ENCODE measurements at regions not wholly inside any gene's neighbourhood (a gene's known extent, or its start where the extent isn't known, plus 50 kb on each side); places are given as distances from the start of the nearest gene placed in this dataset.

- H3K36me3 ChIP-seq (ENCODE audit: control insufficient read depth in 1 of 2, insufficient read depth in 2 of 2, low read length in 2 of 2): no peaks in the 10 kb centered on the region
- H3K4me3 ChIP-seq (ENCODE audit: low read depth in 1 of 2, low read length in 2 of 2): no peak overlapping the region
- no peaks in the 10 kb centered on the region for H3K9me3 ChIP-seq (ENCODE audit: control insufficient read depth in 1 of 2, low read length in 2 of 2)
- no peaks in the 10 kb centered on the region for H3K4me1 ChIP-seq (ENCODE audit: control insufficient read depth in 1 of 2, insufficient read depth in 2 of 2, low read length in 2 of 2)
- H3K9ac ChIP-seq (ENCODE audit: low read depth in 1 of 2, low read length in 2 of 2): no peak overlapping the region
- H3K27ac ChIP-seq (ENCODE audit: low read depth, low read length): no peak overlapping the region
- H3K27me3 ChIP-seq (ENCODE audit: control insufficient read depth in 1 of 2, insufficient read depth in 2 of 2, low read length in 2 of 2): no peaks in the 10 kb centered on the region
Measured at GRCh38 chr9:115921301-115921700, 232.3 kb upstream of the PAPPA start.

- no peak overlapping the region for H3K9ac ChIP-seq (ENCODE audit: low read depth in 1 of 2, low read length in 2 of 2)
- no peaks in the 10 kb centered on the region for H3K4me1 ChIP-seq (ENCODE audit: control insufficient read depth in 1 of 2, insufficient read depth in 2 of 2, low read length in 2 of 2)
- no peaks in the 10 kb centered on the region for H3K27me3 ChIP-seq (ENCODE audit: control insufficient read depth in 1 of 2, insufficient read depth in 2 of 2, low read length in 2 of 2)
- H3K4me3 ChIP-seq (ENCODE audit: low read depth in 1 of 2, low read length in 2 of 2): no peak overlapping the region
- H3K27ac ChIP-seq (ENCODE audit: low read depth, low read length): no peak overlapping the region
- H3K9me3 ChIP-seq (ENCODE audit: control insufficient read depth in 1 of 2, low read length in 2 of 2): no peaks in the 10 kb centered on the region
- no peaks in the 10 kb centered on the region for H3K36me3 ChIP-seq (ENCODE audit: control insufficient read depth in 1 of 2, insufficient read depth in 2 of 2, low read length in 2 of 2)
Measured at GRCh38 chr9:115922444-115922843, 231.1 kb upstream of the PAPPA start.

GRCh38 chr9:115923410-115923809 lies 230.2 kb upstream of the PAPPA start:
- Histone ChIP-seq H3K27ac (ENCODE audit: low read depth, low read length) (no peak overlapping the region), H3K36me3 (ENCODE audit: control insufficient read depth in 1 of 2, insufficient read depth in 2 of 2, low read length in 2 of 2) (no peaks in the 10 kb centered on the region), H3K9me3 (ENCODE audit: control insufficient read depth in 1 of 2, low read length in 2 of 2) (no peaks in the 10 kb centered on the region), H3K27me3 (ENCODE audit: control insufficient read depth in 1 of 2, insufficient read depth in 2 of 2, low read length in 2 of 2) (no peaks in the 10 kb centered on the region), H3K4me1 (ENCODE audit: control insufficient read depth in 1 of 2, insufficient read depth in 2 of 2, low read length in 2 of 2) (no peaks in the 10 kb centered on the region), H3K4me3 (ENCODE audit: low read depth in 1 of 2, low read length in 2 of 2) (no peak overlapping the region), H3K9ac (ENCODE audit: low read depth in 1 of 2, low read length in 2 of 2) (no peak overlapping the region)

GRCh38 chr9:115923903-115924668 lies 229.5 kb upstream of the PAPPA start:
- H3K36me3 ChIP-seq (ENCODE audit: control insufficient read depth in 1 of 2, insufficient read depth in 2 of 2, low read length in 2 of 2): no peaks in the 10 kb centered on the region
- no peak overlapping the region for H3K27ac ChIP-seq (ENCODE audit: low read depth, low read length)

GRCh38 chr9:115924669-115924987 lies 229.0 kb upstream of the PAPPA start:
- Histone ChIP-seq H3K27ac (ENCODE audit: low read depth, low read length) (no peak overlapping the region), H3K4me3 (ENCODE audit: low read depth in 1 of 2, low read length in 2 of 2) (no peak overlapping the region), H3K9ac (ENCODE audit: low read depth in 1 of 2, low read length in 2 of 2) (no peak overlapping the region), H3K36me3 (ENCODE audit: control insufficient read depth in 1 of 2, insufficient read depth in 2 of 2, low read length in 2 of 2) (no peaks in the 10 kb centered on the region), H3K27me3 (ENCODE audit: control insufficient read depth in 1 of 2, insufficient read depth in 2 of 2, low read length in 2 of 2) (no peaks in the 10 kb centered on the region), H3K9me3 (ENCODE audit: control insufficient read depth in 1 of 2, low read length in 2 of 2) (no peaks in the 10 kb centered on the region), H3K4me1 (ENCODE audit: control insufficient read depth in 1 of 2, insufficient read depth in 2 of 2, low read length in 2 of 2) (no peaks in the 10 kb centered on the region)

More at GRCh38 chr9:115923903-115924668, 229.5 kb upstream of the PAPPA start:
- no peaks in the 10 kb centered on the region for H3K9me3 ChIP-seq (ENCODE audit: control insufficient read depth in 1 of 2, low read length in 2 of 2)
- no peak overlapping the region for H3K9ac ChIP-seq (ENCODE audit: low read depth in 1 of 2, low read length in 2 of 2)
- no peak overlapping the region for H3K4me3 ChIP-seq (ENCODE audit: low read depth in 1 of 2, low read length in 2 of 2)
- H3K4me1 ChIP-seq (ENCODE audit: control insufficient read depth in 1 of 2, insufficient read depth in 2 of 2, low read length in 2 of 2): no peaks in the 10 kb centered on the region
- no peaks in the 10 kb centered on the region for H3K27me3 ChIP-seq (ENCODE audit: control insufficient read depth in 1 of 2, insufficient read depth in 2 of 2, low read length in 2 of 2)

- Histone ChIP-seq H3K27me3 (ENCODE audit: control insufficient read depth in 1 of 2, insufficient read depth in 2 of 2, low read length in 2 of 2) (no peaks in the 10 kb centered on the region), H3K4me3 (ENCODE audit: low read depth in 1 of 2, low read length in 2 of 2) (no peak overlapping the region), H3K27ac (ENCODE audit: low read depth, low read length) (no peak overlapping the region), H3K9ac (ENCODE audit: low read depth in 1 of 2, low read length in 2 of 2) (no peak overlapping the region), H3K9me3 (ENCODE audit: control insufficient read depth in 1 of 2, low read length in 2 of 2) (no peaks in the 10 kb centered on the region), H3K36me3 (ENCODE audit: control insufficient read depth in 1 of 2, insufficient read depth in 2 of 2, low read length in 2 of 2) (no peaks in the 10 kb centered on the region), H3K4me1 (ENCODE audit: control insufficient read depth in 1 of 2, insufficient read depth in 2 of 2, low read length in 2 of 2) (no peaks in the 10 kb centered on the region)
Measured at GRCh38 chr9:115925424-115925823, 228.2 kb upstream of the PAPPA start.

GRCh38 chr9:115930472-115930871 lies 223.1 kb upstream of the PAPPA start:
- no peaks in the 10 kb centered on the region for H3K9me3 ChIP-seq (ENCODE audit: control insufficient read depth in 1 of 2, low read length in 2 of 2)
- H3K27me3 ChIP-seq (ENCODE audit: control insufficient read depth in 1 of 2, insufficient read depth in 2 of 2, low read length in 2 of 2): no peaks in the 10 kb centered on the region
- no peaks in the 10 kb centered on the region for H3K4me1 ChIP-seq (ENCODE audit: control insufficient read depth in 1 of 2, insufficient read depth in 2 of 2, low read length in 2 of 2)
- H3K4me3 ChIP-seq (ENCODE audit: low read depth in 1 of 2, low read length in 2 of 2): no peak overlapping the region
- no peak overlapping the region for H3K27ac ChIP-seq (ENCODE audit: low read depth, low read length)
- no peak overlapping the region for H3K9ac ChIP-seq (ENCODE audit: low read depth in 1 of 2, low read length in 2 of 2)
- H3K36me3 ChIP-seq (ENCODE audit: control insufficient read depth in 1 of 2, insufficient read depth in 2 of 2, low read length in 2 of 2): no peaks in the 10 kb centered on the region

GRCh38 chr9:115938479-115938878 lies 215.1 kb upstream of the PAPPA start:
- Histone ChIP-seq H3K27me3 (ENCODE audit: control insufficient read depth in 1 of 2, insufficient read depth in 2 of 2, low read length in 2 of 2) (no peaks in the 10 kb centered on the region), H3K36me3 (ENCODE audit: control insufficient read depth in 1 of 2, insufficient read depth in 2 of 2, low read length in 2 of 2) (no peaks in the 10 kb centered on the region), H3K9me3 (ENCODE audit: control insufficient read depth in 1 of 2, low read length in 2 of 2) (no peaks in the 10 kb centered on the region), H3K4me1 (ENCODE audit: control insufficient read depth in 1 of 2, insufficient read depth in 2 of 2, low read length in 2 of 2) (no peaks in the 10 kb centered on the region), H3K9ac (ENCODE audit: low read depth in 1 of 2, low read length in 2 of 2) (no peak overlapping the region), H3K27ac (ENCODE audit: low read depth, low read length) (no peak overlapping the region), H3K4me3 (ENCODE audit: low read depth in 1 of 2, low read length in 2 of 2) (no peak overlapping the region)

- H3K9ac ChIP-seq (ENCODE audit: low read depth in 1 of 2, low read length in 2 of 2): no peak overlapping the region
- no peaks in the 10 kb centered on the region for H3K9me3 ChIP-seq (ENCODE audit: control insufficient read depth in 1 of 2, low read length in 2 of 2)
- no peaks in the 10 kb centered on the region for H3K4me1 ChIP-seq (ENCODE audit: control insufficient read depth in 1 of 2, insufficient read depth in 2 of 2, low read length in 2 of 2)
- no peaks in the 10 kb centered on the region for H3K27me3 ChIP-seq (ENCODE audit: control insufficient read depth in 1 of 2, insufficient read depth in 2 of 2, low read length in 2 of 2)
- no peak overlapping the region for H3K4me3 ChIP-seq (ENCODE audit: low read depth in 1 of 2, low read length in 2 of 2)
- no peaks in the 10 kb centered on the region for H3K36me3 ChIP-seq (ENCODE audit: control insufficient read depth in 1 of 2, insufficient read depth in 2 of 2, low read length in 2 of 2)
- H3K27ac ChIP-seq (ENCODE audit: low read depth, low read length): no peak overlapping the region
Measured at GRCh38 chr9:115939065-115939765, 214.4 kb upstream of the PAPPA start.

- H3K36me3 ChIP-seq (ENCODE audit: control insufficient read depth in 1 of 2, insufficient read depth in 2 of 2, low read length in 2 of 2): no peaks in the 10 kb centered on the region
Measured at GRCh38 chr9:115941561-115942315, 211.9 kb upstream of the PAPPA start.

More at GRCh38 chr9:115941561-115942315, 211.9 kb upstream of the PAPPA start:
- no peaks in the 10 kb centered on the region for H3K27me3 ChIP-seq (ENCODE audit: control insufficient read depth in 1 of 2, insufficient read depth in 2 of 2, low read length in 2 of 2)
- H3K4me3 ChIP-seq (ENCODE audit: low read depth in 1 of 2, low read length in 2 of 2): no peak overlapping the region
- no peak overlapping the region for H3K9ac ChIP-seq (ENCODE audit: low read depth in 1 of 2, low read length in 2 of 2)
- H3K27ac ChIP-seq (ENCODE audit: low read depth, low read length): no peak overlapping the region
- no peaks in the 10 kb centered on the region for H3K9me3 ChIP-seq (ENCODE audit: control insufficient read depth in 1 of 2, low read length in 2 of 2)
- no peaks in the 10 kb centered on the region for H3K4me1 ChIP-seq (ENCODE audit: control insufficient read depth in 1 of 2, insufficient read depth in 2 of 2, low read length in 2 of 2)
